Ishikawa (cell line): ENCODE measurements at regions not wholly inside any gene's neighbourhood (a gene's known extent, or its start where the extent isn't known, plus 50 kb on each side); places are given as distances from the start of the nearest gene placed in this dataset.

ENCODE experiments used
- EGR1 ChIP-seq: IDR thresholded peaks from 2 replicates; pipeline ENCODE4 v1.6.1; 2012
- EP300 ChIP-seq: IDR thresholded peaks from 2 replicates; pipeline ENCODE4 v1.6.1; 2012; ENCODE audit warnings: borderline replicate concordance
- FOXM1 ChIP-seq: IDR thresholded peaks from 2 replicates; pipeline ENCODE4 v1.6.1; 2012; ENCODE audit warnings: low read depth, borderline replicate concordance
- TAF1 ChIP-seq: IDR thresholded peaks from 2 replicates; pipeline ENCODE4 v1.6.1; 2012; ENCODE audit warnings: low read depth, mild to moderate bottlenecking
- TEAD4 ChIP-seq: IDR thresholded peaks from 2 replicates; pipeline ENCODE4 v1.6.1; 2012
- TF ChIP-seq, protein P1 (sequence below): IDR thresholded peaks from 2 replicates; pipeline ENCODE4 v1.6.1; 2012

DNA sequence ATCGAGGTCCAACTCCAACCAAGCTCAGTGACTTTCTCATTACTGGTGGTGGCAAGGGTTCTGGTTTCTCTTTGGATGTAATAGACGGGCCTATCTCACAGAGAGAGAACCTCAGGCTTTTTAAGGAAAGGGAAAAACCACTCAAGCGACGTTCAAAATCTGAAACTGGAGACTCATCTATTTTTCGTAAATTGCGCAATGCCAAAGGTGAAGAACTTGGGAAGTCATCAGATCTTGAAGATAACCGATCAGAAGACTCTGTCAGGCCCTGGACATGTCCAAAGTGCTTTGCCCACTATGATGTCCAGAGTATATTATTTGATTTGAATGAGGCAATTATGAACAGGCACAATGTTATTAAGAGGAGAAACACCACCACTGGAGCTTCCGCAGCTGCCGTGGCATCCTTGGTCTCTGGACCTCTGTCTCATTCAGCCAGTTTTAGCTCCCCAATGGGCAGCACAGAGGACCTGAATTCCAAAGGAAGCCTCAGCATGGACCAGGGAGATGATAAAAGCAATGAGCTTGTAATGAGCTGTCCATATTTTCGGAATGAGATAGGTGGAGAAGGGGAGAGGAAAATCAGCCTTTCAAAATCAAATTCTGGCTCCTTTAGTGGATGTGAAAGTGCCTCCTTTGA lies 343.5 kb upstream of the RGS6 start:
- TF ChIP-seq TEAD4 (no peak), FOXM1 (no peak), TAF1 (no peak), EP300 (no peak), EGR1 (no peak)
- TF ChIP-seq, protein P1, sequence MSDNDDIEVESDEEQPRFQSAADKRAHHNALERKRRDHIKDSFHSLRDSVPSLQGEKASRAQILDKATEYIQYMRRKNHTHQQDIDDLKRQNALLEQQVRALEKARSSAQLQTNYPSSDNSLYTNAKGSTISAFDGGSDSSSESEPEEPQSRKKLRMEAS, result no peak
